PC-3 (cell line): ENCODE measurements at regions not wholly inside any gene's neighbourhood (a gene's known extent, or its start where the extent isn't known, plus 50 kb on each side); places are given as distances from the start of the nearest gene placed in this dataset.

ENCODE experiments used
- CTCF ChIP-seq: fragments of 300-600 bp; sonication (generic); conservative IDR thresholded peaks from 2 replicates; pipeline ENCODE4 v1.5.1; 2017; ENCODE audit warnings: antibody characterized with exemption, low read depth, mild to moderate bottlenecking, low read length
- EZH2 ChIP-seq: fragments of 300-600 bp; sonication (generic); IDR thresholded peaks from one replicate; pipeline ENCODE4 v1.6.1; 2017; ENCODE audit warnings: antibody characterized with exemption, mild to moderate bottlenecking, low read length; ENCODE audit not compliant: unreplicated experiment

GRCh38 chr10:81081887-81082620 lies 544.4 kb downstream of the SH2D4B start:
- TF ChIP-seq CTCF (no peak), EZH2 (no peak)
